Transverse colon (tissue), 4 donors: ENCODE measurements at regions not wholly inside any gene's neighbourhood (a gene's known extent, or its start where the extent isn't known, plus 50 kb on each side); places are given as distances from the start of the nearest gene placed in this dataset.
"Not testable (repeated sequence)": the region's sequence is repeated elsewhere in the genome, so short reads cannot be mapped to it uniquely, and the experiment has no call there.

Source experiments
- DNase-seq: peaks from one replicate; pipeline ENCODE4 v3.0.0-alpha.2; 2019
- H3K27ac ChIP-seq, 4 donors: fragments of 200-600 bp; sonication (generic); 2 replicates each; pipeline ENCODE4 v1.5.1; 2016 to 2018; ENCODE audit warnings: inconsistent platforms in 4 of 4
- H3K27me3 ChIP-seq: fragments of 200-600 bp; sonication (generic); 2 replicates; pipeline ENCODE4 v1.5.1; 2017; ENCODE audit warnings: inconsistent platforms
- H3K36me3 ChIP-seq, 4 donors: fragments of 200-600 bp; sonication (generic); 2 replicates each; pipeline ENCODE4 v1.5.1; 2017 to 2019; ENCODE audit warnings: inconsistent platforms in 4 of 4
- H3K4me1 ChIP-seq, 4 donors: fragments of 200-600 bp; sonication (generic); 2 replicates each; pipeline ENCODE4 v1.5.1; 2017 to 2020; ENCODE audit warnings: inconsistent platforms in 4 of 4
- H3K4me3 ChIP-seq, 4 donors: fragments of 200-600 bp; sonication (generic); 1 replicate in 1 of 4; 2 replicates in 3 of 4; pipeline versions ENCODE4 v1.5.1 to v1.6.1; 2017 to 2019; ENCODE audit warnings: inconsistent platforms in 4 of 4
- H3K9me3 ChIP-seq, 2 donors: fragments of 200-600 bp; sonication (generic); 2 replicates each; pipeline ENCODE4 v1.5.1; 2017 to 2019; ENCODE audit warnings: inconsistent platforms in 2 of 2
- EP300 ChIP-seq: sonication (generic); formaldehyde crosslinking; IDR thresholded peaks from one replicate; pipeline ENCODE4 v1.6.1; 2017; ENCODE audit warnings: antibody characterized with exemption, low read depth
- POLR2A ChIP-seq: fragments of 450-650 bp; IDR thresholded peaks from one replicate; pipeline ENCODE4 v1.6.1; 2016; ENCODE audit warnings: antibody characterized with exemption, mild to moderate bottlenecking, moderate library complexity
- POLR2AphosphoS5 ChIP-seq, 3 donors: sonication (generic); formaldehyde crosslinking; IDR thresholded peaks; one replicate each; pipeline ENCODE4 v1.6.1; 2016; ENCODE audit warnings: antibody characterized with exemption in 3 of 3
- WGBS, 2 donors: methylation state at CpG; one replicate each; pipeline ENCODE4 v1.1.5; 2018; ENCODE audit warnings: low coverage in 1 of 2; 5-methylcytosine and 5-hydroxymethylcytosine counted together
- in situ Hi-C, 4 donors: fragments of 200-750 bp; cut with MboI; loops; one replicate each; pipeline versions ENCODE4 v1.15.0 to v1.15.1; 2017; ENCODE audit warnings: low sequenced_read_pairs in 3 of 4, low pct_ligation_motif_present in 1 of 4, low pct_unique_long_range_greater_than_20kb in 1 of 4
- intact Hi-C: fragments of 100-400 bp; cut with DNase I; formaldehyde crosslinking; loops from one replicate; pipeline ENCODE4 v1.15.1; 2023; ENCODE audit warnings: low total_unique reads
- TF ChIP-seq, protein P1 (sequence below), 5 experiments: fragments of 200-600 bp in 3 of 5; fragments of 450-650 bp in 2 of 5; sonication (generic) in 3 of 5; IDR thresholded peaks; 1 replicate in 2 of 5; 2 replicates in 3 of 5; pipeline ENCODE4 v1.5.1; 2016 to 2017; ENCODE audit warnings: antibody characterized with exemption in 5 of 5, inconsistent platforms in 3 of 5, mild to moderate bottlenecking in 2 of 5, moderate library complexity in 1 of 5

DNA sequence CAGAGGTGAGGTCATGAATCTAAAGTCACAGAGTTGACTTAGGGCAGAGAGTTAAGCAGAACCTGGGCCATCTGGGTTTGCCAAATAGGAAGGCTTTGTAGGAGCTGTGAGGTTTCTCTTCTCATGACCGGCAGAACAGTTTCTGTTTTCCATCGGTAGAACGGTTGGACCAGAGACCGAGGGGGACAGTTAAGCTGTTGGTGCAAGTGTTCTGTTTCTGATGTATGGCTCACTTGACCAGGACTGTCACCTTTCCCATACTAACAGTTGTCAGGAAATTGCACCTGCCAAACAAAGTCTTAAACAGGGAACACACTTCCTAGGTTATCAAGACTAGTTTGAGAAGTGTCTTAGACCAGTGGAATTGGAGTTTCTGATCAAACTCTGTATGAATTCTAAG is 158.3 kb downstream of the PDCD6IP start:
- in situ Hi-C loops: loop anchor here in 1 of 4 donors (25.0 kb wide), 1 partner anchor 94 kb away; no protein-coding TSS in a partner anchor
- Histone ChIP-seq H3K27ac (no peak overlapping the region), H3K4me3 (no peak overlapping the region), H3K27me3 (no peaks in the 10 kb centered on the region), H3K9me3 (no peaks in the 10 kb centered on the region), H3K4me1 (no peaks in the 10 kb centered on the region), H3K36me3 (no peaks in the 10 kb centered on the region)
- TF ChIP-seq, protein P1, sequence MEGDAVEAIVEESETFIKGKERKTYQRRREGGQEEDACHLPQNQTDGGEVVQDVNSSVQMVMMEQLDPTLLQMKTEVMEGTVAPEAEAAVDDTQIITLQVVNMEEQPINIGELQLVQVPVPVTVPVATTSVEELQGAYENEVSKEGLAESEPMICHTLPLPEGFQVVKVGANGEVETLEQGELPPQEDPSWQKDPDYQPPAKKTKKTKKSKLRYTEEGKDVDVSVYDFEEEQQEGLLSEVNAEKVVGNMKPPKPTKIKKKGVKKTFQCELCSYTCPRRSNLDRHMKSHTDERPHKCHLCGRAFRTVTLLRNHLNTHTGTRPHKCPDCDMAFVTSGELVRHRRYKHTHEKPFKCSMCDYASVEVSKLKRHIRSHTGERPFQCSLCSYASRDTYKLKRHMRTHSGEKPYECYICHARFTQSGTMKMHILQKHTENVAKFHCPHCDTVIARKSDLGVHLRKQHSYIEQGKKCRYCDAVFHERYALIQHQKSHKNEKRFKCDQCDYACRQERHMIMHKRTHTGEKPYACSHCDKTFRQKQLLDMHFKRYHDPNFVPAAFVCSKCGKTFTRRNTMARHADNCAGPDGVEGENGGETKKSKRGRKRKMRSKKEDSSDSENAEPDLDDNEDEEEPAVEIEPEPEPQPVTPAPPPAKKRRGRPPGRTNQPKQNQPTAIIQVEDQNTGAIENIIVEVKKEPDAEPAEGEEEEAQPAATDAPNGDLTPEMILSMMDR (IDR thresholded peaks at IDR 0.05): no peak
- no peak for TF ChIP-seq POLR2AphosphoS5 (IDR thresholded peaks at IDR 0.05)
- TF ChIP-seq POLR2A: no peak
- no peak for TF ChIP-seq EP300
- no peak for DNase-seq
- intact Hi-C loops: no loop called here
- WGBS, 2 donors: 82 to 100% methylated on average over 1 to 4 of the region's 4 CpGs

GRCh38 chr3:33957176-33957575 is 158.7 kb downstream of the PDCD6IP start:
- in situ Hi-C loops: loop anchor here in 1 of 4 donors (25.0 kb wide), 1 partner anchor 95 kb away; no protein-coding TSS in a partner anchor
- Histone ChIP-seq H3K36me3 (no peaks in the 10 kb centered on the region), H3K9me3 (no peaks in the 10 kb centered on the region), H3K4me3 (no peak overlapping the region), H3K4me1 (no peaks in the 10 kb centered on the region), H3K27ac (no peak overlapping the region), H3K27me3 (no peaks in the 10 kb centered on the region)
- TF ChIP-seq, protein P1 (IDR thresholded peaks at IDR 0.05): no peak
- TF ChIP-seq POLR2A (no peak), POLR2AphosphoS5 (IDR thresholded peaks at IDR 0.05) (no peak), EP300 (no peak)
- DNase-seq: no peak
- intact Hi-C loops: no loop called here
- 90% methylated on average over 5 of the region's 5 CpGs; no CpG with 5 or more reads in 1 of the 2 donors for WGBS, 2 donors

DNA sequence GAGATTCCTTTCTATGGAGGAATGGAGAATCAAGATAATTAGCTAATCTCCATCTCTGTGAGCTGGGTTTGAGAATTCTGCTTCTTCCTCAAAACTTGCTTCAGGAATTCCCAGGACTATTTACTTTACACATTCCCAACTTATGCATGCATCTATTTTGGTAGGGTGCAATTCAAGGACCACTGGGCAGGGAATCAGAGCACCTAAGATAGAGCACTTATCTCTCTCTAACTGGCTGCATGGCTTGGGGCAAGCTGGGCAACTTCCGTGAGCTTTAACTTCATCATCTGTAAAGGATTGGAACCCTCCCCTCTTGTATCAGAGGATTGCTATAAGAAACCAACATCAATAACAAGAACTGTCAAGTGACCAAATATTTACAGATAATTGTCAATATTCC is 160.2 kb downstream of the PDCD6IP start:
- no peak for TF ChIP-seq EP300
- TF ChIP-seq, protein P1 (IDR thresholded peaks at IDR 0.05): no peak
- TF ChIP-seq POLR2AphosphoS5 (IDR thresholded peaks at IDR 0.05): no peak
- no peak for TF ChIP-seq POLR2A
- 86 to 90% methylated on average over 1 of the region's 1 CpG for WGBS, 2 donors
- Histone ChIP-seq H3K4me1 (no peaks in the 10 kb centered on the region), H3K27me3 (no peaks in the 10 kb centered on the region), H3K9me3 (no peaks in the 10 kb centered on the region), H3K36me3 (no peaks in the 10 kb centered on the region), H3K4me3 (no peak overlapping the region), H3K27ac (no peak overlapping the region)
- DNase-seq: no peak
- intact Hi-C loops: no loop called here
- in situ Hi-C loops: loop anchor here in 1 of 4 donors (25.0 kb wide), 1 partner anchor 96 kb away; no protein-coding TSS in a partner anchor

DNA sequence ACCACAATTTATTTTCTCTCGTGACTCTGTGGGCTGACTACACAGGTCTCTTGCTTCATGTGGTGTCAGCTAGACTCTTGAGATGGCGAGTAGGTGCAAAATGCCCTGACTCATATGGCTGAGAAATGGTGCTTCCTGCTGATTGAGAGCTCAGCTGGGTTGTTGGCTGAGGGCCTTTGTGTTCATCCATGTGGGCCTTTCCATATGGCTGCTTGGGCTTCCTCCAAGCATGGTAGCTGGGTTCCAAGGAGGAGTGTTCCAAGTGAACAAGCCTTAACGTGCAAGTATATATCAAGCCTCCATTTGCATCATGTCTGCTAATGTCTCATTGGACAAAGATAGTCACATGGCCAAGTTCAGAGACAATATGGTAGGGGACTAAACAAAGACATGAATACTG is 164.0 kb downstream of the PDCD6IP start:
- H3K27ac ChIP-seq: no peak overlapping the region
- intact Hi-C loops (no loop called here), in situ Hi-C loops (loop anchor here in 1 of 4 donors (25.0 kb wide), 1 partner anchor 100 kb away; no protein-coding TSS in a partner anchor)
- no peak overlapping the region for H3K4me3 ChIP-seq
- no peaks in the 10 kb centered on the region for H3K4me1 ChIP-seq
- 50 to 68% methylated on average over 2 to 3 of the region's 3 CpGs for WGBS, 2 donors
- TF ChIP-seq EP300: no peak
- no peak for TF ChIP-seq POLR2AphosphoS5 (IDR thresholded peaks at IDR 0.05)
- no peak for TF ChIP-seq POLR2A
- TF ChIP-seq, protein P1 (IDR thresholded peaks at IDR 0.05): no peak
- no peaks in the 10 kb centered on the region for H3K27me3 ChIP-seq
- H3K9me3 ChIP-seq: no peaks in the 10 kb centered on the region
- H3K36me3 ChIP-seq: no peaks in the 10 kb centered on the region
- no peak for DNase-seq

DNA sequence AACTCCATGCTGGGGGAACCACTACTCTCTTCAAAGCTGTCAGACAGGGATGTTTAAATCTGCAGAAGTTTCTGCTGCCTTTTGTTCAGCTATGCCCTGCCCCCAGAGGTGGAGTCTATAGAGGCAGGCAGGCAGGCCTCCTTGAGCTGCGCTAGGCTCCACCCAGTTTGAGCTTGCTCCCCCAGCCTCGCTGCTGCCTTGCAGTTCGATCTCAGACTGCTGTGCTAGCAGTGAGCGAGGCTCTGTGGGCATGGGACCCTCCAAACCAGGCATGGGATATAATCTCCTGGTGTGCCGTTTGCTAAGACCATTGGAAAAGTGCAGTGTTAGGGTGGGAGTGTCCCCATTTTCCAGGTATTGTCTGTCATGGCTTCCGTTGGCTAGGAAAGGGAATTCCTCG is 171.8 kb downstream of the PDCD6IP start:
- in situ Hi-C loops: loop anchor here in 1 of 4 donors (25.0 kb wide), 1 partner anchor 108 kb away; no protein-coding TSS in a partner anchor
- H3K4me1 ChIP-seq: not testable (repeated sequence)

More for the DNA sequence above, 171.8 kb downstream of the PDCD6IP start:
- DNase-seq, H3K27me3 ChIP-seq, H3K9me3 ChIP-seq, H3K27ac ChIP-seq, intact Hi-C loops, H3K4me3 ChIP-seq, H3K36me3 ChIP-seq: not testable (repeated sequence)
- WGBS, 2 donors: 85% methylated on average over 7 of the region's 7 CpGs; no CpG with 5 or more reads in 1 of the 2 donors
